Muscle layer of colon (tissue), 2 donors: ENCODE measurements at regions not wholly inside any gene's neighbourhood (a gene's known extent, or its start where the extent isn't known, plus 50 kb on each side); places are given as distances from the start of the nearest gene placed in this dataset.

Experiments
- H3K27ac ChIP-seq: one replicate; pipeline ENCODE4 v1.7.0; 2013; ENCODE audit warnings: low read depth, mild to moderate bottlenecking, low read length, moderate library complexity
- H3K27me3 ChIP-seq, 2 donors: one replicate each; pipeline ENCODE4 v1.7.0; 2013; ENCODE audit warnings: low read length in 2 of 2, mild to moderate bottlenecking in 2 of 2; ENCODE audit not compliant: insufficient read depth in 2 of 2, control insufficient read depth in 1 of 2
- H3K36me3 ChIP-seq: one replicate; pipeline ENCODE4 v1.7.0; 2013; ENCODE audit warnings: mild to moderate bottlenecking, low read length; ENCODE audit not compliant: insufficient read depth
- H3K4me1 ChIP-seq: one replicate; pipeline ENCODE4 v1.7.0; 2013; ENCODE audit warnings: mild to moderate bottlenecking, low read length; ENCODE audit not compliant: insufficient read depth
- H3K4me3 ChIP-seq, 2 donors: one replicate each; pipeline ENCODE4 v1.7.0; 2013; ENCODE audit warnings: low read length in 2 of 2, low read depth in 1 of 2, mild to moderate bottlenecking in 1 of 2, moderate library complexity in 1 of 2
- H3K9ac ChIP-seq: one replicate; pipeline ENCODE4 v1.7.0; 2013; ENCODE audit warnings: low read length
- H3K9me3 ChIP-seq: one replicate; pipeline ENCODE4 v1.7.0; 2013; ENCODE audit warnings: mild to moderate bottlenecking, low read length
- donor health status: abdominal sarcoma.
- donor health status: Adenocarcinoma of cecum.

DNA sequence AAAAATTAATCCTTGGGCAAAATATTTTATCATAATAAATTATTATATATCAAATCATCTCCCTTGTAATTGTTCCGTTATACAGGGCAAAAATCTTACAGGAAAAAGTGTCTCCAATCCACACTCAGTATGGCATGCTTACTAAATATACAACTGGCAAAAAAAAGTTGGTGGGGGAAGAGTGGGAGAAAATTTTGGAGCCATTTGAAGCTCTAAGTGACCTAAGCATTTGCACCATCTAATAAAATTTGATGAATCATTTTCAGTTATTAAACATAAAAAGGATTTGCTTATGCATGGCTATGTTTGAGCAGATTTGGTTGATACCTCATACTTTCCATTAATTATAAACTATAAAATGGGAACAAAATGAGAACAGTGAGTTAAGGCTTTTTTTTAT, 68.1 kb upstream of the FAM9C start:
- no peaks in the 10 kb centered on the region for H3K4me1 ChIP-seq
- H3K27me3 ChIP-seq: no peaks in the 10 kb centered on the region
- no peaks in the 10 kb centered on the region for H3K9me3 ChIP-seq
- H3K4me3 ChIP-seq: no peak overlapping the region
- H3K27ac ChIP-seq: no peak overlapping the region
- no peaks in the 10 kb centered on the region for H3K36me3 ChIP-seq
- H3K9ac ChIP-seq: no peak overlapping the region

DNA sequence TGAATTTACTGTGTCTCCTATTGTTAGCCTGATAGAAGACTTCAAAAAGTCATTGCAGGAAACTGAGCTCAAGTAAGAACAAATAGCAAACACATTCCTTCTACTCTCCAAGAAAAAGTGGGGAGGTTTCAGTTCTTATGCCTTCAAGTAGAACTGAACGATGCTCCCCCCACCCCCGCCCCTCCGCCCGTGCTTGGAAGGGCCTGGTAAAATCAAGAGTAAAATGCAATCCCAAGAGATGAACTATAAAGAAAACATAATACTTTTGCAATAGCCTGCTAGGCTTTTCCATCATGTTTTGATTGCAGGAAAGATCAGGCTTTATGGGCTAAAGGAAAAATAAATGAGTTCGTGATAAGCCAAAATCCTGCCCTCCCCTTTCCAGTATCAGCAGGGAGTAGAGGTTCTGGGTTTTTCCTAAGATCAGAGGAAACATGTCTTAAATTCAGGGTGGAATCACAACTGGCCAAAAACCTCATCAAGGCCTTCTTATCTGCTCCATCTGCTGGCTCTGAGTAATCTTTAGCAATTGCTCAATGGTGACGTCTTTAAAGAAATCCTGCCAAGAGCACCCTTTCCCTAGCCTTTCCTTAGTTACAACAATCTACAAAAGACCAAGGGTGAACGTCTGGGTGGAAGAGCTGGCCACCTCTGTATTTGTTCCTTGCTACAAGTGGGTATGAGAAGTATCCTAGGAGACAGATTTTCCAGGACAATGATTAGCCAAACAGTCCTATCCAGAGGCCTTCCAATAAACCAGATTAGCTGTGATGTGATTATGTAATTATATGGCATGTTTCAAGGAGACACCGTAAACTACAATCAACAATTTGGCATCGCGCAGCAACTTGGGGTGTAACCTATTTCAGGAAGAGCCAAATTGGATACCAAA, 66.3 kb upstream of the FAM9C start:
- Histone ChIP-seq H3K27me3 (no peaks in the 10 kb centered on the region), H3K27ac (peak overlapping the region; percentile 7), H3K36me3 (no peaks in the 10 kb centered on the region), H3K4me1 (no peaks in the 10 kb centered on the region), H3K9ac (no peak overlapping the region), H3K9me3 (no peaks in the 10 kb centered on the region), H3K4me3 (no peak overlapping the region)

DNA sequence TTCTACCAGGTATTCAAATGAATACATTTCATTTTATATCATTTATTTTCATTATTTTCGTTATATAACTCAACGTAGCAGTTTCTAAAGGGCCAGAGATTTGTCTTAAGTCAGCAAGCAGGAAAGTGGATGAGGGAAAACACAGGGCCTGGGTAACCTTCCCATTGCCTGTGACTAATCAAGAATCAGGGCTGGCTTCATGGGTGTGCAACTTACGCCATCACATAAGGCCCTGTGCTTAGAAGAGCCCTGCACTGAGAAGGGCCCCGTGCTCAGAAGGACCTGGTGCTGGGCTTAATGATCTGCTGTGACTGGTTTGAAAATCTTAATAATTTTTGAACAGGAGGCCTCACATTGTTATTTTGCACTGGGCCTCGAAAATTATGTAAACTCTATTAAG, 65.4 kb upstream of the FAM9C start:
- Histone ChIP-seq H3K36me3 (no peaks in the 10 kb centered on the region), H3K4me3 (no peak overlapping the region), H3K9ac (no peak overlapping the region), H3K27me3 (no peaks in the 10 kb centered on the region), H3K27ac (no peak overlapping the region), H3K9me3 (no peaks in the 10 kb centered on the region), H3K4me1 (no peaks in the 10 kb centered on the region)

- Histone ChIP-seq H3K27me3 (no peaks in the 10 kb centered on the region), H3K4me3 (no peak overlapping the region), H3K9me3 (no peaks in the 10 kb centered on the region), H3K4me1 (no peaks in the 10 kb centered on the region), H3K27ac (no peak overlapping the region), H3K36me3 (no peaks in the 10 kb centered on the region), H3K9ac (no peak overlapping the region)
Observed at GRCh38 chrX:13103914-13104274, 59.5 kb upstream of the FAM9C start.

- H3K36me3 ChIP-seq: no peaks in the 10 kb centered on the region
- no peak overlapping the region for H3K27ac ChIP-seq
- H3K9ac ChIP-seq: no peak overlapping the region
- no peaks in the 10 kb centered on the region for H3K9me3 ChIP-seq
- no peaks in the 10 kb centered on the region for H3K4me1 ChIP-seq
- H3K27me3 ChIP-seq: no peaks in the 10 kb centered on the region
- H3K4me3 ChIP-seq: no peak overlapping the region
Observed at GRCh38 chrX:13103188-13103913, 58.9 kb upstream of the FAM9C start.

DNA sequence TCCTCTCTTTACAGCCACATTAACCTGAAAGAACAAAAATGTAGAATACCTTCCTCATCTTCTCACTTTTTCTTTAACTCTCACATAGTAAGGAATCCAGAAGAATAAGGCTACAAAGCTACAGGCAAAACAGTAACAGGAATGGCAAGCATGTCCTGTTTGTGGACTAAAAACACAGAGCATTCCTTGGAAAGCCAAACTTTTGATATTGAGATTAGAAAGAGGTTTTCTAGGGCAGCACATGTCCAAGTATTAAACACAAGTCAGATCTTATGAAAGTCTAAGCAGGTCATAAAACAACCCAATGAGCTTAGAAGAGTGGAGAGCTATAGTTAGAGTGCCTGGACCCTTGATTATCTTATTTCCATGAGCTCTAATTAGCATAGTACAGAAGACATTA, 58.2 kb upstream of the FAM9C start:
- H3K27ac ChIP-seq: no peak overlapping the region

DNA sequence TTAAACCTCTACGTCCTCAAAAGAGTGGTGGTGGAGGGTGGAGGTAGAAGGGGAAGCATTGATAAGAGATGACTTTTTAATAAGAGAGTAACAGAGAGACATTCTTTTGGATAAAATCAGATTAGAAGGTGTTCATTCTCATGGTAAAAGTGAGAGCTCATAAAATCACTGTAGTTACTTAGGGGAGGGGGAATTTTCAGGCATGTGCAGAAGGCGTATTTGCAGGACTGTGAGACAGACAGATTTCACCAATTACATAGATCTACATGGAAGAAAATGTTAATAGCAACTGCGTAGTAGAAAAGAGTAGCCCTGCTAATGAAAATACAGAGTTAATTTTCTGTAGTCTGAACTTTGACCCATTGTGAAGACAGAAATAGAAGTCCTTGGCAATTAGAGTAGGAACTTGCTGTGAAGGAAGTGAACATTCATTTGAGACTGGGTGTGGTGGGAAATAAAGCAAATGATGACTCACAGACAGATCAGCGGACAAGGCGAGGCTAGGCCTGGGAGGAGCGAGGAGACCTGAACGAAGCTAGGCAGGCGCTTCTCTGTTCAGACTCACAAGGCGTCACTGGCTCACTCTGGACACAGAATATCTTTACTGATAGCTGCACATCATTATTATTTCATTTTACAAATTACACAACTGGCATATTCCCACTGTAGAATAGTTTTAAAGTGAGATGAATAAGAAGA, 57.2 kb upstream of the FAM9C start:
- H3K27me3 ChIP-seq: no peaks in the 10 kb centered on the region
- H3K4me3 ChIP-seq: no peak overlapping the region
- no peaks in the 10 kb centered on the region for H3K9me3 ChIP-seq
- no peak overlapping the region for H3K9ac ChIP-seq
- H3K4me1 ChIP-seq: no peaks in the 10 kb centered on the region
- no peaks in the 10 kb centered on the region for H3K36me3 ChIP-seq
- H3K27ac ChIP-seq: no peak overlapping the region

More for the DNA sequence above, 58.2 kb upstream of the FAM9C start:
- Histone ChIP-seq H3K9me3 (no peaks in the 10 kb centered on the region), H3K4me3 (no peak overlapping the region), H3K36me3 (no peaks in the 10 kb centered on the region), H3K27me3 (no peaks in the 10 kb centered on the region), H3K9ac (no peak overlapping the region), H3K4me1 (no peaks in the 10 kb centered on the region)

DNA sequence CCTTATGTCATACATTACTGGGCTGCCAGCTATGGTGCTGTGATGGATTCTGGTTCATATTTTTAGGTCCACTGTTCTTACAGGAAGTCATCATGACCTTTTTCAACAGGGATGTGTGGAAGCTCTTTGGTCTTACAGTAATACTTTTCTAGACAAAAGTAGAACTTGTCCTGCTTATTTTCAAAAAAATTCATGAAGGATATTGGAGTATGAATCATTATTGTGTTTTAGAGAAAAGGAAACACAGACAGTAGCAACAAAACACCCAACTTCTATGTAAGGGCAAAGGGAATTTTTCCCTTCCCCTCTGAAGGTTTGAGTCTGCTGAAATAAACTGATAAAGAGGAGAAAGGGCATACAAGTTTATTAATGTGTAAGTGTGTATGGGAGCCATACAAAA, 54.7 kb upstream of the FAM9C start:
- H3K27me3 ChIP-seq: no peaks in the 10 kb centered on the region
- H3K4me1 ChIP-seq: no peaks in the 10 kb centered on the region
- no peak overlapping the region for H3K27ac ChIP-seq
- no peak overlapping the region for H3K4me3 ChIP-seq
- no peaks in the 10 kb centered on the region for H3K9me3 ChIP-seq
- H3K36me3 ChIP-seq: no peaks in the 10 kb centered on the region
- no peak overlapping the region for H3K9ac ChIP-seq

DNA sequence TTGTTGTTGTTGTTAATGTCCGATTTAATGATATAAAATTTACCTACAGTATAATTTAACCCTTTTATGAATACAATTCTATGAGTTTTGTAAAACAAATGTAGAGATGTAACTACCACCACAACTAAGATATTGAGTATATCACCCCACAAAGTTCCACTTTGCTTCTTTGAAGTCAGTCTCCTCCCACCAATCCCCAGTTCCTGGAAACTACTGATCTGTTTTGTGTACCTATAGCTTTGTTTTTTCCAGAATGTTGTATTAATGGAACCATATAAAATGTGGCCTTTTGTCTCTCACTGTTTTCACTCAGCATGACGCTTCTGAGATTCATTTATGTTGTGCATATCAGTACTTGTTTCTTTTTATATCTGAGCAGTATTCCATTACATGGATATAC, 52.3 kb upstream of the FAM9C start:
- H3K27ac ChIP-seq: no peak overlapping the region
- H3K36me3 ChIP-seq: no peaks in the 10 kb centered on the region
- no peaks in the 10 kb centered on the region for H3K4me1 ChIP-seq

GRCh38 chrX:13094828-13095341, 50.5 kb upstream of the FAM9C start:
- H3K27me3 ChIP-seq: no peaks in the 10 kb centered on the region
- no peak overlapping the region for H3K27ac ChIP-seq
- no peaks in the 10 kb centered on the region for H3K36me3 ChIP-seq
- no peak overlapping the region for H3K4me3 ChIP-seq
- H3K4me1 ChIP-seq: no peaks in the 10 kb centered on the region
- no peaks in the 10 kb centered on the region for H3K9me3 ChIP-seq
- no peak overlapping the region for H3K9ac ChIP-seq

More for the DNA sequence above, 52.3 kb upstream of the FAM9C start:
- Histone ChIP-seq H3K9me3 (no peaks in the 10 kb centered on the region), H3K27me3 (no peaks in the 10 kb centered on the region), H3K9ac (no peak overlapping the region), H3K4me3 (no peak overlapping the region)

GRCh38 chrX:13094374-13094773, 50.0 kb upstream of the FAM9C start:
- no peaks in the 10 kb centered on the region for H3K9me3 ChIP-seq
- H3K4me3 ChIP-seq: no peak overlapping the region
- no peak overlapping the region for H3K27ac ChIP-seq
- H3K4me1 ChIP-seq: no peaks in the 10 kb centered on the region
- no peaks in the 10 kb centered on the region for H3K27me3 ChIP-seq
- no peak overlapping the region for H3K9ac ChIP-seq
- H3K36me3 ChIP-seq: no peaks in the 10 kb centered on the region
